GM23338 (cell line): ENCODE measurements at regions not wholly inside any gene's neighbourhood (a gene's known extent, or its start where the extent isn't known, plus 50 kb on each side); places are given as distances from the start of the nearest gene placed in this dataset.

Experiments used
- ATAC-seq: fragments of 200-7000 bp; cut with Tn5 transposase; 3 replicates; pipeline ENCODE4 v1.9.1; 2020
- DNase-seq: peaks from one replicate; pipeline ENCODE4 v3.0.0-alpha.2; 2015; ENCODE audit warnings: low spot score
- H2AFZ ChIP-seq: fragments of 200-600 bp; sonication (generic); 2 replicates; pipeline ENCODE4 v1.8.0; 2016; ENCODE audit warnings: antibody characterized with exemption, mild to moderate bottlenecking, moderate library complexity
- H3F3A ChIP-seq: fragments of 200-600 bp; sonication (generic); replicated peaks from 2 replicates; pipeline ENCODE4 v1.8.0; 2017; ENCODE audit warnings: antibody characterized with exemption, mixed run types, low read depth
- H3K27ac ChIP-seq: fragments of 200-600 bp; sonication (generic); 2 replicates; pipeline ENCODE4 v1.6.1; 2016; ENCODE audit warnings: low read depth
- H3K27me3 ChIP-seq: fragments of 200-600 bp; sonication (generic); 2 replicates; pipeline ENCODE4 v1.8.0; 2016; ENCODE audit warnings: mild to moderate bottlenecking, mixed run types, moderate library complexity; ENCODE audit not compliant: insufficient read depth
- H3K36me3 ChIP-seq: fragments of 200-600 bp; sonication (generic); 2 replicates; pipeline ENCODE4 v1.8.0; 2016; ENCODE audit warnings: mild to moderate bottlenecking; ENCODE audit not compliant: insufficient read depth
- H3K4me1 ChIP-seq: fragments of 200-600 bp; sonication (generic); 2 replicates; pipeline ENCODE4 v1.8.0; 2016; ENCODE audit warnings: mild to moderate bottlenecking, moderate library complexity; ENCODE audit not compliant: insufficient read depth
- H3K4me2 ChIP-seq: fragments of 200-600 bp; sonication (generic); 2 replicates; pipeline ENCODE4 v1.7.1; 2017; ENCODE audit warnings: mixed run types
- H3K4me3 ChIP-seq: fragments of 200-600 bp; sonication (generic); 2 replicates; pipeline ENCODE4 v1.6.1; 2016; ENCODE audit warnings: mixed run types
- H3K79me2 ChIP-seq: fragments of 200-600 bp; sonication (generic); replicated peaks from 2 replicates; pipeline ENCODE4 v1.8.0; 2017; ENCODE audit warnings: mild to moderate bottlenecking; ENCODE audit not compliant: insufficient read depth
- H3K9me2 ChIP-seq: fragments of 200-600 bp; sonication (generic); 2 replicates; pipeline ENCODE4 v1.8.0; 2017; ENCODE audit not compliant: insufficient read depth
- H4K20me1 ChIP-seq: fragments of 200-600 bp; sonication (generic); replicated peaks from 2 replicates; pipeline ENCODE4 v1.8.0; 2017; ENCODE audit warnings: mild to moderate bottlenecking; ENCODE audit not compliant: insufficient read depth
- H3K27ac Mint-ChIP-seq: 2 replicates; pipeline ENCODE4 v1.8.0; 2020; ENCODE audit warnings: inconsistent platforms, mild to moderate bottlenecking, moderate library complexity, mixed read lengths
- H3K27me3 Mint-ChIP-seq: 3 replicates; pipeline ENCODE4 v1.8.0; 2022; ENCODE audit warnings: low read depth, mild to moderate bottlenecking, moderate library complexity, mixed read lengths, inconsistent platforms; ENCODE audit not compliant: insufficient read depth, poor library complexity
- H3K36me3 Mint-ChIP-seq: 3 replicates; pipeline ENCODE4 v1.8.0; 2021; ENCODE audit warnings: low read depth, mild to moderate bottlenecking, inconsistent platforms, moderate library complexity, mixed read lengths
- H3K4me1 Mint-ChIP-seq: 3 replicates; pipeline ENCODE4 v1.8.0; 2020; ENCODE audit warnings: mild to moderate bottlenecking, inconsistent platforms, mixed read lengths
- H3K4me3 Mint-ChIP-seq: 3 replicates; pipeline ENCODE4 v1.8.0; 2021; ENCODE audit warnings: moderate library complexity, mild to moderate bottlenecking, inconsistent platforms, mixed read lengths
- H3K9me3 Mint-ChIP-seq: 3 replicates; pipeline ENCODE4 v1.8.0; 2020; ENCODE audit warnings: moderate library complexity, mild to moderate bottlenecking, inconsistent platforms, mixed read lengths
- CREB1 ChIP-seq: fragments of 250-450 bp; sonication (Bioruptor Pico); IDR thresholded peaks from 2 replicates; pipeline ENCODE4 v1.5.0; 2020; ENCODE audit warnings: low read depth, mild to moderate bottlenecking, moderate library complexity
- EZH2 ChIP-seq: fragments of 200-600 bp; sonication (generic); IDR thresholded peaks from one replicate; pipeline ENCODE4 v1.8.0; 2017; ENCODE audit warnings: antibody characterized with exemption, mild to moderate bottlenecking, low read depth; ENCODE audit not compliant: unreplicated experiment
- EZH2phosphoT487 ChIP-seq: fragments of 200-600 bp; sonication (generic); IDR thresholded peaks from one replicate; pipeline ENCODE4 v1.8.1; 2018; ENCODE audit warnings: antibody characterized with exemption; ENCODE audit not compliant: unreplicated experiment
- JUNB ChIP-seq: IDR thresholded peaks from one replicate; pipeline ENCODE4 v1.6.1; 2016; ENCODE audit warnings: antibody characterized with exemption; ENCODE audit not compliant: unreplicated experiment
- NANOG ChIP-seq: IDR thresholded peaks from 2 replicates; pipeline ENCODE4 v1.6.1; 2016; ENCODE audit warnings: antibody characterized with exemption, borderline replicate concordance
- POLR2AphosphoS5 ChIP-seq: IDR thresholded peaks from 2 replicates; pipeline ENCODE4 v1.6.1; 2016; ENCODE audit warnings: antibody characterized with exemption, low read depth
- STAT1 ChIP-seq: IDR thresholded peaks from one replicate; pipeline ENCODE4 v1.6.1; 2016; ENCODE audit warnings: antibody characterized with exemption; ENCODE audit not compliant: unreplicated experiment
- ZNF331 ChIP-seq: fragments of 250-450 bp; sonication (Bioruptor Pico); IDR thresholded peaks from 2 replicates; pipeline ENCODE4 v1.5.0; 2020; ENCODE audit warnings: low read depth, mild to moderate bottlenecking, moderate library complexity
- TF ChIP-seq, protein P1 (sequence below), 2 experiments: fragments of 200-600 bp in 1 of 2; sonication (generic) in 1 of 2; conservative IDR thresholded peaks; 2 replicates each; pipeline versions ENCODE4 v1.5.1 to v1.6.1; 2016 to 2017; ENCODE audit warnings: antibody characterized with exemption in 2 of 2, low read depth in 2 of 2, mild to moderate bottlenecking in 2 of 2, moderate library complexity in 1 of 2
- TF ChIP-seq, protein P2 (sequence below): IDR thresholded peaks from 2 replicates; pipeline ENCODE4 v1.6.1; 2016; ENCODE audit warnings: antibody characterized with exemption
- TF ChIP-seq, protein P3 (sequence below): fragments of 250-450 bp; sonication (Bioruptor Pico); IDR thresholded peaks from 2 replicates; pipeline ENCODE4 v1.5.0; 2020; ENCODE audit warnings: mild to moderate bottlenecking, moderate library complexity

DNA sequence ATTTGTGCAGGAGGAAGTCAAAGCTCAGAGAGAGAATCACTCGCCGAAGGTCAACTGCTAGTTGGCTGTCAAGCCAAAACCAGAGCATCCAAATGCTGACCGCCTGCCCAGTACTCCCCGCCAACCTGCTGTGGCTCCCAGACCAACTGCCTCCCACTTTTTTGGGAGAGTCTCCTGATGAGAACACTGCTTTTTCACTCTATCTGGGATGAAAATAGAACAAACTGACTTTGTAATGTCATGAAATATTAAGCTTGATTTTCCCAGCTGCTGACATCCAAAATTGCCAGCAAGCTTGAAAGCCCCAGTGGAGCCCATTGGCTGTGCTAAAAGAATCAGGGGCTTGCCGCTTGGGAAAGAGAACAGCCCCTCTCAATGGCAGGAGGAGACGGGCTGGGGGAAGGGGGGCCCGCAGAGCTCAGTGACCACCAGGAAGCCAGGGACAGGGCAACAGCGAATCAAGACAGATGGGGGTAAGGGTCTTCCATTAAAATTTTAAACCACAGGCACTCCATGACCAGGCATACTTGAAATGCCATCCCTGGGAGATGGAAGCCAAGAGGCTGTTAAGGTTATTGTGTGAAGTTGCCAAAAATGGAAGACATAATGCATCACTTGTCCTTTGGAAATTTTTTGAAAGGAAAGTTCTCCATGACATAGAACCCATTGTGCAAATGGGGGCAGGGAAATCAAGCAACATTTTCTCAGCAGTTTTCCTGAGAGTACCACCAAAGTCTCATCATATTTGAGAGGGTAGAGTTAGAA, 125.7 kb upstream of the CDH5 start (continued):
- TF ChIP-seq STAT1 (no peak), ZNF331 (CRISPR knock-in tag) (no peak), NANOG (no peak), EZH2 (no peak), EZH2phosphoT487 (no peak)
- TF ChIP-seq, protein P1, sequence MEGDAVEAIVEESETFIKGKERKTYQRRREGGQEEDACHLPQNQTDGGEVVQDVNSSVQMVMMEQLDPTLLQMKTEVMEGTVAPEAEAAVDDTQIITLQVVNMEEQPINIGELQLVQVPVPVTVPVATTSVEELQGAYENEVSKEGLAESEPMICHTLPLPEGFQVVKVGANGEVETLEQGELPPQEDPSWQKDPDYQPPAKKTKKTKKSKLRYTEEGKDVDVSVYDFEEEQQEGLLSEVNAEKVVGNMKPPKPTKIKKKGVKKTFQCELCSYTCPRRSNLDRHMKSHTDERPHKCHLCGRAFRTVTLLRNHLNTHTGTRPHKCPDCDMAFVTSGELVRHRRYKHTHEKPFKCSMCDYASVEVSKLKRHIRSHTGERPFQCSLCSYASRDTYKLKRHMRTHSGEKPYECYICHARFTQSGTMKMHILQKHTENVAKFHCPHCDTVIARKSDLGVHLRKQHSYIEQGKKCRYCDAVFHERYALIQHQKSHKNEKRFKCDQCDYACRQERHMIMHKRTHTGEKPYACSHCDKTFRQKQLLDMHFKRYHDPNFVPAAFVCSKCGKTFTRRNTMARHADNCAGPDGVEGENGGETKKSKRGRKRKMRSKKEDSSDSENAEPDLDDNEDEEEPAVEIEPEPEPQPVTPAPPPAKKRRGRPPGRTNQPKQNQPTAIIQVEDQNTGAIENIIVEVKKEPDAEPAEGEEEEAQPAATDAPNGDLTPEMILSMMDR (conservative IDR thresholded peaks at IDR 0.05; ENCODE audit: low read depth in 2 of 2), result no peak

- no peaks in the 10 kb centered on the region for H3K4me1 ChIP-seq
- no peak overlapping the region for H3K4me3 Mint-ChIP-seq
- ATAC-seq, result no peak
- no peak overlapping the region for H3K27ac ChIP-seq
- H3K79me2 ChIP-seq, result no peaks in the 10 kb centered on the region
- no peaks in the 10 kb centered on the region; the same call in none of the 2 replicates for H3K9me2 ChIP-seq
- no peaks in the 10 kb centered on the region for H3K27me3 ChIP-seq
- H3K36me3 Mint-ChIP-seq, result no peaks in the 10 kb centered on the region
- no peaks in the 10 kb centered on the region; the same call in 2 of the 3 replicates for H3K9me3 Mint-ChIP-seq
- no peaks in the 10 kb centered on the region for H3F3A ChIP-seq
- DNase-seq, result no peak
- no peaks in the 10 kb centered on the region for H3K36me3 ChIP-seq
- H4K20me1 ChIP-seq, result no peaks in the 10 kb centered on the region
- H3K4me3 ChIP-seq, result no peak overlapping the region
- no peaks in the 10 kb centered on the region for H3K4me1 Mint-ChIP-seq
- H2AFZ ChIP-seq, result no peak overlapping the region
- H3K27me3 Mint-ChIP-seq, result peaks cover 2% of the 10 kb centered on the region
- H3K4me2 ChIP-seq, result no peak overlapping the region
- no peak overlapping the region for H3K27ac Mint-ChIP-seq
- TF ChIP-seq, protein P2, sequence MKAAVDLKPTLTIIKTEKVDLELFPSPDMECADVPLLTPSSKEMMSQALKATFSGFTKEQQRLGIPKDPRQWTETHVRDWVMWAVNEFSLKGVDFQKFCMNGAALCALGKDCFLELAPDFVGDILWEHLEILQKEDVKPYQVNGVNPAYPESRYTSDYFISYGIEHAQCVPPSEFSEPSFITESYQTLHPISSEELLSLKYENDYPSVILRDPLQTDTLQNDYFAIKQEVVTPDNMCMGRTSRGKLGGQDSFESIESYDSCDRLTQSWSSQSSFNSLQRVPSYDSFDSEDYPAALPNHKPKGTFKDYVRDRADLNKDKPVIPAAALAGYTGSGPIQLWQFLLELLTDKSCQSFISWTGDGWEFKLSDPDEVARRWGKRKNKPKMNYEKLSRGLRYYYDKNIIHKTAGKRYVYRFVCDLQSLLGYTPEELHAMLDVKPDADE, result no peak
- no peak for TF ChIP-seq JUNB
- TF ChIP-seq ZNF331 (CRISPR knock-in tag), result no peak
- no peak for TF ChIP-seq EZH2
- TF ChIP-seq POLR2AphosphoS5, result no peak
- TF ChIP-seq, protein P1 (conservative IDR thresholded peaks at IDR 0.05; ENCODE audit: low read depth in 2 of 2), result no peak
- no peak for TF ChIP-seq STAT1
- TF ChIP-seq, protein P3, sequence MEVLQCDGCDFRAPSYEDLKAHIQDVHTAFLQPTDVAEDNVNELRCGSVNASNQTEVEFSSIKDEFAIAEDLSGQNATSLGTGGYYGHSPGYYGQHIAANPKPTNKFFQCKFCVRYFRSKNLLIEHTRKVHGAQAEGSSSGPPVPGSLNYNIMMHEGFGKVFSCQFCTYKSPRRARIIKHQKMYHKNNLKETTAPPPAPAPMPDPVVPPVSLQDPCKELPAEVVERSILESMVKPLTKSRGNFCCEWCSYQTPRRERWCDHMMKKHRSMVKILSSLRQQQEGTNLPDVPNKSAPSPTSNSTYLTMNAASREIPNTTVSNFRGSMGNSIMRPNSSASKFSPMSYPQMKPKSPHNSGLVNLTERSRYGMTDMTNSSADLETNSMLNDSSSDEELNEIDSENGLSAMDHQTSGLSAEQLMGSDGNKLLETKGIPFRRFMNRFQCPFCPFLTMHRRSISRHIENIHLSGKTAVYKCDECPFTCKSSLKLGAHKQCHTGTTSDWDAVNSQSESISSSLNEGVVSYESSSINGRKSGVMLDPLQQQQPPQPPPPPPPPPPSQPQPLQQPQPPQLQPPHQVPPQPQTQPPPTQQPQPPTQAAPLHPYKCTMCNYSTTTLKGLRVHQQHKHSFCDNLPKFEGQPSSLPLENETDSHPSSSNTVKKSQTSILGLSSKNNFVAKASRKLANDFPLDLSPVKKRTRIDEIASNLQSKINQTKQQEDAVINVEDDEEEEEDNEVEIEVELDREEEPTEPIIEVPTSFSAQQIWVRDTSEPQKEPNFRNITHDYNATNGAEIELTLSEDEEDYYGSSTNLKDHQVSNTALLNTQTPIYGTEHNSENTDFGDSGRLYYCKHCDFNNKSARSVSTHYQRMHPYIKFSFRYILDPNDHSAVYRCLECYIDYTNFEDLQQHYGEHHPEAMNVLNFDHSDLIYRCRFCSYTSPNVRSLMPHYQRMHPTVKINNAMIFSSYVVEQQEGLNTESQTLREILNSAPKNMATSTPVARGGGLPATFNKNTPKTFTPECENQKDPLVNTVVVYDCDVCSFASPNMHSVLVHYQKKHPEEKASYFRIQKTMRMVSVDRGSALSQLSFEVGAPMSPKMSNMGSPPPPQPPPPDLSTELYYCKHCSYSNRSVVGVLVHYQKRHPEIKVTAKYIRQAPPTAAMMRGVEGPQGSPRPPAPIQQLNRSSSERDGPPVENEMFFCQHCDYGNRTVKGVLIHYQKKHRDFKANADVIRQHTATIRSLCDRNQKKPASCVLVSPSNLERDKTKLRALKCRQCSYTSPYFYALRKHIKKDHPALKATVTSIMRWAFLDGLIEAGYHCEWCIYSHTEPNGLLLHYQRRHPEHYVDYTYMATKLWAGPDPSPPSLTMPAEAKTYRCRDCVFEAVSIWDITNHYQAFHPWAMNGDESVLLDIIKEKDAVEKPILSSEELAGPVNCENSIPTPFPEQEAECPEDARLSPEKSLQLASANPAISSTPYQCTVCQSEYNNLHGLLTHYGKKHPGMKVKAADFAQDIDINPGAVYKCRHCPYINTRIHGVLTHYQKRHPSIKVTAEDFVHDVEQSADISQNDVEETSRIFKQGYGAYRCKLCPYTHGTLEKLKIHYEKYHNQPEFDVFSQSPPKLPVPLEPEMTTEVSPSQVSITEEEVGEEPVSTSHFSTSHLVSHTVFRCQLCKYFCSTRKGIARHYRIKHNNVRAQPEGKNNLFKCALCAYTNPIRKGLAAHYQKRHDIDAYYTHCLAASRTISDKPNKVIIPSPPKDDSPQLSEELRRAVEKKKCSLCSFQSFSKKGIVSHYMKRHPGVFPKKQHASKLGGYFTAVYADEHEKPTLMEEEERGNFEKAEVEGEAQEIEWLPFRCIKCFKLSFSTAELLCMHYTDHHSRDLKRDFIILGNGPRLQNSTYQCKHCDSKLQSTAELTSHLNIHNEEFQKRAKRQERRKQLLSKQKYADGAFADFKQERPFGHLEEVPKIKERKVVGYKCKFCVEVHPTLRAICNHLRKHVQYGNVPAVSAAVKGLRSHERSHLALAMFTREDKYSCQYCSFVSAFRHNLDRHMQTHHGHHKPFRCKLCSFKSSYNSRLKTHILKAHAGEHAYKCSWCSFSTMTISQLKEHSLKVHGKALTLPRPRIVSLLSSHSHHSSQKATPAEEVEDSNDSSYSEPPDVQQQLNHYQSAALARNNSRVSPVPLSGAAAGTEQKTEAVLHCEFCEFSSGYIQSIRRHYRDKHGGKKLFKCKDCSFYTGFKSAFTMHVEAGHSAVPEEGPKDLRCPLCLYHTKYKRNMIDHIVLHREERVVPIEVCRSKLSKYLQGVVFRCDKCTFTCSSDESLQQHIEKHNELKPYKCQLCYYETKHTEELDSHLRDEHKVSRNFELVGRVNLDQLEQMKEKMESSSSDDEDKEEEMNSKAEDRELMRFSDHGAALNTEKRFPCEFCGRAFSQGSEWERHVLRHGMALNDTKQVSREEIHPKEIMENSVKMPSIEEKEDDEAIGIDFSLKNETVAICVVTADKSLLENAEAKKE, result no peak
- TF ChIP-seq CREB1, result no peak
These were observed 126.4 kb upstream of the CDH5 start for GRCh38 chr16:66240088-66240487.
